ENCODE measurements at regions not wholly inside any gene's neighbourhood (a gene's known extent, or its start where the extent isn't known, plus 50 kb on each side); places are given as distances from the start of the nearest gene placed in this dataset.

DNA sequence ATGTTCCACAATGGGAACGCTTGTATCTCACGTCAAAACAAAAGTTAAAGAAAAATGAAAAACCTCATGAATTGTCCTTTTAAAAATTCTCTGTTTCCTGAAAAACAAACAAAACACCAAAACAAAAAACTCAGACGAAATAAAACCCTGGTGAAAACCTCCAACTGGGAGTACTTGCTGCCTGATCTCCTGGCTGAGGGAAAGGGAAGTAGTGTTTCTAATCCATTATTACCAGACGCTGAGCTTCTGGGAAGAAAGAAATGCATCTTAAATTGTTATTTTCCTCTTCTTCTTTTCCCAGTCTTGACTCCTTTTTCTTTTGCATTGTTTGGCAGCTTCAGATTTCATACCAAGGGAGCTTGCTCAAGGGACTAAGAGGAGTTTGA, 243.2 kb upstream of the RGMA start:
- CTCF ChIA-PET = no interaction called here

DNA sequence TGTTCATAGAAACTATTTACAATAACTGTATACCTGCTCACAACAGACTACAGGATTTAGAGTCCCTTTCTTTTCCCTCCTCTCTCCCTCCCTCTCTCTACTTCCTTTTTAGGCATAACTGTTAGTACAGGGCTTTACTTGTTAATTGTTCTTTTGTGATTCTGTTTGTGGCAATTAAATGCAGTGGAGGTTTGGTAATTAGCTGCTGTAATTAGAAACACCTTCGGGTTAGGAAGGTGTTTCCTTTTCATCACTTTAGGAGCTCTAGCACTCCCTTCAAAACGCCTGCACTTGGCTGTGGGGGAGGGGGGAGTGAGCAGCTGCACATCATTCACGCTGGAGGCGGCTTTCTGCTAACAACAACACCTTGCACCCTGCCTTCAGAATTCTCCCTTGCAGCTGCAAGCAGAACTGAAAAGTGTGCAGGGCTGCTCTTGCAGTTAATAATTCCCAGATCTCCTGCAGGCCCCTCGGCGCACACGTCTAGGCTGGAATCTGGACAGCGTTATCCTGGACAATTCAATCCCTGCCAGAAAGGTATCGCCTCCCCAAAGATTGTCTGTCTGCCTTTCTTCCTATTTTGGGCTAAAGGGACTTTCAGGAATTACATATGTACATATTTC, 242.6 kb upstream of the RGMA start:
- TF ChIP-seq CTCF (IDR thresholded peaks at IDR 0.05; ENCODE audit: control extremely low read depth, extremely low read depth, low read depth, missing control alignments) = no peak
- POLR2A ChIA-PET = no interaction called here
- CTCF ChIA-PET = interaction anchor here (1.1 kb wide), 1 partner anchor 9 kb away, joined by 3 read pairs; no protein-coding TSS in a partner anchor
- DNase-seq (ENCODE audit: extremely low spot score) = no peak

More for the DNA sequence above, 243.2 kb upstream of the RGMA start:
- no peak for TF ChIP-seq CTCF (IDR thresholded peaks at IDR 0.05; ENCODE audit: control extremely low read depth, extremely low read depth, low read depth, missing control alignments)
- DNase-seq (ENCODE audit: extremely low spot score) = no peak
- POLR2A ChIA-PET = no interaction called here

- POLR2A ChIA-PET = no interaction called here
- CTCF ChIA-PET = interaction anchor here (1.1 kb wide), 1 partner anchor 10 kb away, joined by 3 read pairs; no protein-coding TSS in a partner anchor
Measured at GRCh38 chr15:93330912-93331544, 242.0 kb upstream of the RGMA start.

DNA sequence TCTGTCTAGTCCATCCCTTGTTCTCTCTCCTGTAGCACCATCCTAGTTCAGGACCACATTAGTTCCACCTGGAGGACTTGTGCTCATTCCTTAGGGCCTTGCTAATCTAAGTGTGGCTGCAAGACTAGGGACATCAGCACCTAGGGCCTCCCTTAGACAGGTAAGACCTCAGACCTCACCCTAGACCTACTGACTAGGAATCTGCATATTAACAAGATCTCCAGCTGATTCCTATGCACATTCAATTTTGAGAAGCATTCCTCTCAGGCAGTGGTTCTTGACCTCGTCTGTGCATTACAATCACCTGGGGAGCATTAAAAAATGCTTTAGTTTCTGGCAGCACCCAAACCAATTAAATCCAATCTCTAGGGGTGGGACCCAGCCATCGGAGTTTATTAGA, 238.4 kb upstream of the RGMA start:
- no peak for DNase-seq (ENCODE audit: extremely low spot score)
- POLR2A ChIA-PET = no interaction called here
- no peak for TF ChIP-seq CTCF (IDR thresholded peaks at IDR 0.05; ENCODE audit: control extremely low read depth, extremely low read depth, low read depth, missing control alignments)
- CTCF ChIA-PET = no interaction called here

More at GRCh38 chr15:93330912-93331544, 242.0 kb upstream of the RGMA start:
- no peak for TF ChIP-seq CTCF (IDR thresholded peaks at IDR 0.05; ENCODE audit: control extremely low read depth, extremely low read depth, low read depth, missing control alignments)
- no peak for DNase-seq (ENCODE audit: extremely low spot score)

DNA sequence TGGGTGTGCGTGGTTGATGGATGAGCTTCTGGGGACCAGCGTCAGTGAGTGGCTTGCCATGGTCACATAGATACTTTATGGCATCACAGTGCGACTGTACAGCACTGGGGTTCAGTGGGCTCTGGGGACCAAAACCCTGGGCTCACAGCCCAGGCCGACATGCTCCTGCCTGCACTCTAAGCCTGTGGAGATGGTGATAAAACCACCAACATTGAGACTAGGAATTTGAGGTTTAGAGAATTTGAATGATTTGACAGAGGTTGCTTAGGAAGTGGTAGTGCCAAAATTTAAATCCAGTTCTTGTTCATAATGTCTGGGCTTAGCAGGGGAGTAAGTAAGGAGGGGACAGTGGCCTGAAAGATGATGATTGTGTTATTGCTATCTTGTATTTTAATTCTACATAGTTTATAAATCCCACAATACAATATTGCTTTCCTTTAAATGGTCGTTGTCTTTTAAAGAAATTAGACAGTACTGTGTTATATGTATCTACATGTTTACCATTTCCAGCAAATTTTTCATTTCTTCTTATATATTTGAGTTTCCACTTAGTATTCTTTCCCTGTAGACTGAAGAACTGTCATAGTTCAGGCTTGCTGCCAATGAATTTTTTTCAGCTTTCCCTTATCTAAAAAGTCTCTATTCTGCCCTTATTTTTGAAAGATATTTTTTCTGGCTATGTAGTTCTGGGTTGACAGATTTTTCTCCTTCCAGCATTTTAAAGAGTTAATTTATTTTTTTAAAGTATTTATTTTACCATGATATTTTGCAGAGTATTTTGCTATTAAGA, 235.4 kb upstream of the RGMA start:
- POLR2A ChIA-PET = no interaction called here
- CTCF ChIA-PET = no interaction called here
- DNase-seq (ENCODE audit: extremely low spot score) = no peak
- no peak for TF ChIP-seq CTCF (IDR thresholded peaks at IDR 0.05; ENCODE audit: control extremely low read depth, extremely low read depth, low read depth, missing control alignments)

DNA sequence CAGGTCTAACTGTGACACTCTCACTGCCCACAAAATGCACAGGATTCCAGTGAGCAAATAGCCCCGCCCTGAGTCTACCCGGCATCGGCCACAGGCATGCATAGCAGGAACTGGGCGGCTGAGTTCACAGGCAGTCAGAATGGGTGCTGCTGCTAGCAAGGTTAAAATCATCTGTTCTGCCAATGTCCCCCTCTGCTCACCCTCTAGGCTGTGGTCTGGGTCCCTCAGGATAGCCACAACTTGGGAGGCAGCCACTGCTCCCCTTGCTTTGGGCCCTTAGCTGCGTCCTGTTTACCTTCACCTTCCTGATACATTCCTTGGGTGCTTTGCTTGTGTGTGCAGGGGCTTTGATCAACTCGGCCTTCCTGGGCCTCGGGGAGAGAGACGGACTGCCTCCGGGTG, 232.9 kb upstream of the RGMA start:
- POLR2A ChIA-PET = no interaction called here
- TF ChIP-seq CTCF (IDR thresholded peaks at IDR 0.05; ENCODE audit: control extremely low read depth, extremely low read depth, low read depth, missing control alignments) = no peak
- DNase-seq (ENCODE audit: extremely low spot score) = no peak
- CTCF ChIA-PET = no interaction called here

Data from GM10248 (cell line).